HG02870 (cell line): ENCODE measurements at regions not wholly inside any gene's neighbourhood (a gene's known extent, or its start where the extent isn't known, plus 50 kb on each side); places are given as distances from the start of the nearest gene placed in this dataset.
"Not testable (repeated sequence)": the region's sequence is repeated elsewhere in the genome, so short reads cannot be mapped to it uniquely, and the experiment has no call there.

ENCODE experiments used
- ATAC-seq: cut with Tn5 transposase; IDR thresholded peaks from one replicate; pipeline ENCODE4 v1.9.1; 2021; ENCODE audit warnings: mild to moderate bottlenecking, moderate library complexity; ENCODE audit not compliant: unreplicated experiment

- peak; percentile 46 for ATAC-seq
Observed at GRCh38 chr14:34051966-34052657, 101.2 kb upstream of the EGLN3 start.

GRCh38 chr14:34050606-34051005 lies 99.7 kb upstream of the EGLN3 start:
- ATAC-seq = no peak

GRCh38 chr14:34049790-34050189 lies 98.9 kb upstream of the EGLN3 start:
- no peak for ATAC-seq

GRCh38 chr14:34049187-34049586 lies 98.3 kb upstream of the EGLN3 start:
- ATAC-seq = not testable (repeated sequence)

- ATAC-seq = no peak
Observed at GRCh38 chr14:34046799-34047520, 96.1 kb upstream of the EGLN3 start.

- ATAC-seq = no peak
Observed at GRCh38 chr14:34044666-34045306, 93.9 kb upstream of the EGLN3 start.

- ATAC-seq = no peak
Observed at GRCh38 chr14:34044373-34044637, 93.4 kb upstream of the EGLN3 start.

- peak; percentile 91 for ATAC-seq
Observed at GRCh38 chr14:34043627-34044372, 92.9 kb upstream of the EGLN3 start.

GRCh38 chr14:34041220-34041619 lies 90.3 kb upstream of the EGLN3 start:
- ATAC-seq = no peak

- ATAC-seq = no peak
Observed at GRCh38 chr14:34040766-34041165, 89.9 kb upstream of the EGLN3 start.

- no peak for ATAC-seq
Observed at GRCh38 chr14:34039428-34040047, 88.7 kb upstream of the EGLN3 start.

GRCh38 chr14:34038358-34039057 lies 87.6 kb upstream of the EGLN3 start:
- ATAC-seq = no peak

- ATAC-seq = no peak
Observed at GRCh38 chr14:34036319-34036766, 85.5 kb upstream of the EGLN3 start.

GRCh38 chr14:34035934-34036250 lies 85.0 kb upstream of the EGLN3 start:
- no peak for ATAC-seq

GRCh38 chr14:34035177-34035933 lies 84.5 kb upstream of the EGLN3 start:
- no peak for ATAC-seq

GRCh38 chr14:34034447-34035176 lies 83.7 kb upstream of the EGLN3 start:
- ATAC-seq = no peak

- ATAC-seq = no peak
Observed at GRCh38 chr14:34032720-34033119, 81.8 kb upstream of the EGLN3 start.

- no peak for ATAC-seq
Observed at GRCh38 chr14:34030864-34031263, 80.0 kb upstream of the EGLN3 start.

- ATAC-seq = no peak
Observed at GRCh38 chr14:34029921-34030334, 79.1 kb upstream of the EGLN3 start.
